BJ (cell line): ENCODE measurements at regions not wholly inside any gene's neighbourhood (a gene's known extent, or its start where the extent isn't known, plus 50 kb on each side); places are given as distances from the start of the nearest gene placed in this dataset.
A peak's percentile ranks its signal among the peaks of the same experiment; 100 is the strongest.
"Not testable (repeated sequence)": the region's sequence is repeated elsewhere in the genome, so short reads cannot be mapped to it uniquely, and the experiment has no call there.

ENCODE experiments used
- CTCF ChIA-PET: fragments of 350-600 bp; formaldehyde crosslinking; extraction: SDS; loops from one replicate; lab custom pipeline; 2021; ENCODE audit warnings: antibody characterized with exemption, inconsistent platforms; lab: Yijun Ruan, JAX
- POLR2A ChIA-PET: fragments of 300-600 bp; sonication (Branson Sonifier 250); formaldehyde crosslinking; extraction: SDS; loops from one replicate; lab custom pipeline; 2021; ENCODE audit warnings: antibody characterized with exemption; lab: Charles Lee
- DNase-seq: peaks from one replicate; pipeline ENCODE4 v3.0.0-alpha.2; 2011; ENCODE audit warnings: low read depth
- H3K27me3 ChIP-seq: 2 replicates; pipeline ENCODE4 v1.6.0; 2011; ENCODE audit warnings: low read length; ENCODE audit not compliant: control insufficient read depth, insufficient read depth
- H3K36me3 ChIP-seq: 2 replicates; pipeline ENCODE4 v1.5.1; 2011; ENCODE audit warnings: low read length; ENCODE audit not compliant: control insufficient read depth, insufficient read depth
- H3K4me3 ChIP-seq: 2 replicates; pipeline ENCODE4 v1.5.1; 2011; ENCODE audit warnings: low read depth, mild to moderate bottlenecking, control low read depth, low read length
- CTCF ChIP-seq: IDR thresholded peaks from 2 replicates; pipeline ENCODE4 v1.5.1; 2011; ENCODE audit warnings: low read depth, mild to moderate bottlenecking, control low read depth, inconsistent platforms, low read length, moderate library complexity; ENCODE audit not compliant: insufficient read depth

GRCh38 chr14:56351861-56352260 lies 227.7 kb upstream of the TMEM260 start:
- peak; percentile 16 for DNase-seq
- POLR2A ChIA-PET, result no interaction called here
- Histone ChIP-seq H3K27me3 (no peaks in the 10 kb centered on the region), H3K4me3 (no peak overlapping the region), H3K36me3 (no peaks in the 10 kb centered on the region)
- no peak for TF ChIP-seq CTCF
- CTCF ChIA-PET, result interaction anchor here (1.2 to 1.5 kb wide), 2 partner anchors 9 to 12 kb away, joined by 3 to 6 read pairs; no protein-coding TSS in a partner anchor

DNA sequence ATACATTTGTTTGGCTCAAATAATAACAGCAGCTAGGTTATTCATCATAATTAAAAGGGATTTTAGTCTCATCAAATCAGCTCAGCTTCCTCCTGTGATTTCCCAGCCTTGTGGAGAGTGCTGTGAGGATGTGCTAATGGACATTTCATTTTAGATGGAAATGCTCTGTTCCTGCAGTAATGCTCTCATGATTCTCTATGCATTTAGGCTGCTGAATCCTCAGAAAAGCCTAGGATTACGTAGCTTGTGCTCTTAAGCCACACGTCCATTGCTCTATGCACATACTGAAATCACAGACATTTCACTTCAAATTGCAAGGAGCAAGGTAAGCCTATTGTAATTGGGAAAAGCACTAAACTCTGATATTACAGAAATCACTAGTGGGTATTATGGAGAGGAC lies 226.6 kb upstream of the TMEM260 start:
- Histone ChIP-seq H3K36me3 (no peaks in the 10 kb centered on the region), H3K27me3 (no peaks in the 10 kb centered on the region), H3K4me3 (no peak overlapping the region)
- DNase-seq, result no peak
- TF ChIP-seq CTCF, result no peak
- POLR2A ChIA-PET, result no interaction called here
- CTCF ChIA-PET, result interaction anchor here (1.3 to 1.5 kb wide), 2 partner anchors 13 kb away, joined by 5 to 6 read pairs; no protein-coding TSS in a partner anchor

DNA sequence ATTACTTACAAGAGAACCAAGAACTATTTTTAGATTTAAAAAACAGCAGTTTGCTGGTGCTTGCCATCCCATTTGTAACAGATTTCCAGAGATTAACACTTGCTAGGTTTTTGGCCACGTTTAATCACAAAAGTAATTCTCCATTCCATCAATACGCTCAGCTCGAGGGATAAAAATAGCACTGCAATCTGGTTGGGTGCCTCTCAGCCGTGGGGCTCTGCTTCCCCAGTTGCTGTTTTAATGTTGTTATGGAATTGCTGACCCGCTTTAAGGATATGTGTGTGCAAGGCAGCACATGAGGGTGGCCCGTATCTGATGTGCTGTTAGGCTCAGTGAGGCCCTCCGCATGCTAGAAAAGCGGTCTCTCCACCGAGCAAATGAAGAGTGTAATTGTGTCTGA lies 222.2 kb upstream of the TMEM260 start:
- no peak for DNase-seq
- ChIA-PET POLR2A (no interaction called here), CTCF (interaction anchor here (1.8 kb wide), 1 partner anchor 15 kb away, joined by 4 read pairs; no protein-coding TSS in a partner anchor)
- H3K4me3 ChIP-seq, result no peak overlapping the region
- no peaks in the 10 kb centered on the region for H3K27me3 ChIP-seq
- no peaks in the 10 kb centered on the region for H3K36me3 ChIP-seq
- no peak for TF ChIP-seq CTCF

DNA sequence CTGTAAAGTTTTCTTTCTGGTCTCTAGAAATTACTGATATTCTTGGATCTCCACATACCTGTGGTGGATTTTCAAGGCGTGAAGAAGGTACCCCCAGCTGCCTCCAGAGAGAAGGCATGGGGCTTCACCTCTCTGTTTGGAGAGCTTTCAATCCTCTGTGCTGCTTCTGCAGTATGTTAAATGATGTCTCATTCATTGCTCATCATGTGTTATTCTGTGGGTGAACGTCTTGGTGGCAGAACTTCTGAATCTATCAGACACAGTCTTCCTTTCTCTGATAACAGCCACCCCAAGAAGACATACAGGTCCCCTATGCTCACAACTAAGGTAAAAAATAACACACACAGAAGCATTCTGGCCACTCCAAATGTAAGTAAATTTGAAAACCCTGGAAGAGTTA lies 221.3 kb upstream of the TMEM260 start:
- ChIA-PET POLR2A (interaction anchor here (0.7 kb wide), 1 partner anchor 15 kb away, joined by 3 read pairs; no protein-coding TSS in a partner anchor), CTCF (interaction anchor here (1.8 kb wide), 1 partner anchor 16 kb away, joined by 4 read pairs; no protein-coding TSS in a partner anchor)
- no peaks in the 10 kb centered on the region for H3K36me3 ChIP-seq
- TF ChIP-seq CTCF, result no peak
- DNase-seq, result no peak
- H3K4me3 ChIP-seq, result no peak overlapping the region
- H3K27me3 ChIP-seq, result no peaks in the 10 kb centered on the region

GRCh38 chr14:56358851-56359614 lies 220.6 kb upstream of the TMEM260 start:
- Histone ChIP-seq H3K36me3 (no peaks in the 10 kb centered on the region), H3K4me3 (no peak overlapping the region), H3K27me3 (no peaks in the 10 kb centered on the region)
- ChIA-PET POLR2A (interaction anchor here (0.7 kb wide), 1 partner anchor 16 kb away, joined by 3 read pairs; no protein-coding TSS in a partner anchor), CTCF (interaction anchor here (1.8 kb wide), 1 partner anchor 17 kb away, joined by 4 read pairs; no protein-coding TSS in a partner anchor)
- no peak for DNase-seq
- TF ChIP-seq CTCF, result no peak

GRCh38 chr14:56365663-56366062 lies 213.9 kb upstream of the TMEM260 start:
- POLR2A ChIA-PET, H3K27me3 ChIP-seq, CTCF ChIA-PET, H3K4me3 ChIP-seq, DNase-seq, H3K36me3 ChIP-seq: not testable (repeated sequence)
